DOHH2 (cell line): ENCODE measurements at regions not wholly inside any gene's neighbourhood (a gene's known extent, or its start where the extent isn't known, plus 50 kb on each side); places are given as distances from the start of the nearest gene placed in this dataset.

ENCODE experiments used
- EZH2phosphoT487 ChIP-seq: fragments of 200-600 bp; sonication (generic); IDR thresholded peaks from 2 replicates; pipeline ENCODE4 v1.6.1; 2017; ENCODE audit warnings: borderline replicate concordance, mild to moderate bottlenecking, antibody characterized with exemption, low read length, moderate library complexity, mixed read lengths
- TF ChIP-seq, protein P1 (sequence below): fragments of 200-600 bp; sonication (generic); IDR thresholded peaks from one replicate; pipeline ENCODE4 v1.5.1; 2014; ENCODE audit warnings: antibody characterized with exemption, mild to moderate bottlenecking, low read depth, low read length; ENCODE audit not compliant: poor library complexity, severe bottlenecking

GRCh38 chr1:79842811-79843210 is 836.3 kb upstream of the ADGRL4 start:
- TF ChIP-seq, protein P1, sequence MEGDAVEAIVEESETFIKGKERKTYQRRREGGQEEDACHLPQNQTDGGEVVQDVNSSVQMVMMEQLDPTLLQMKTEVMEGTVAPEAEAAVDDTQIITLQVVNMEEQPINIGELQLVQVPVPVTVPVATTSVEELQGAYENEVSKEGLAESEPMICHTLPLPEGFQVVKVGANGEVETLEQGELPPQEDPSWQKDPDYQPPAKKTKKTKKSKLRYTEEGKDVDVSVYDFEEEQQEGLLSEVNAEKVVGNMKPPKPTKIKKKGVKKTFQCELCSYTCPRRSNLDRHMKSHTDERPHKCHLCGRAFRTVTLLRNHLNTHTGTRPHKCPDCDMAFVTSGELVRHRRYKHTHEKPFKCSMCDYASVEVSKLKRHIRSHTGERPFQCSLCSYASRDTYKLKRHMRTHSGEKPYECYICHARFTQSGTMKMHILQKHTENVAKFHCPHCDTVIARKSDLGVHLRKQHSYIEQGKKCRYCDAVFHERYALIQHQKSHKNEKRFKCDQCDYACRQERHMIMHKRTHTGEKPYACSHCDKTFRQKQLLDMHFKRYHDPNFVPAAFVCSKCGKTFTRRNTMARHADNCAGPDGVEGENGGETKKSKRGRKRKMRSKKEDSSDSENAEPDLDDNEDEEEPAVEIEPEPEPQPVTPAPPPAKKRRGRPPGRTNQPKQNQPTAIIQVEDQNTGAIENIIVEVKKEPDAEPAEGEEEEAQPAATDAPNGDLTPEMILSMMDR: no peak
- TF ChIP-seq EZH2phosphoT487: no peak
